ENCODE measurements at regions not wholly inside any gene's neighbourhood (a gene's known extent, or its start where the extent isn't known, plus 50 kb on each side); places are given as distances from the start of the nearest gene placed in this dataset.

DNA sequence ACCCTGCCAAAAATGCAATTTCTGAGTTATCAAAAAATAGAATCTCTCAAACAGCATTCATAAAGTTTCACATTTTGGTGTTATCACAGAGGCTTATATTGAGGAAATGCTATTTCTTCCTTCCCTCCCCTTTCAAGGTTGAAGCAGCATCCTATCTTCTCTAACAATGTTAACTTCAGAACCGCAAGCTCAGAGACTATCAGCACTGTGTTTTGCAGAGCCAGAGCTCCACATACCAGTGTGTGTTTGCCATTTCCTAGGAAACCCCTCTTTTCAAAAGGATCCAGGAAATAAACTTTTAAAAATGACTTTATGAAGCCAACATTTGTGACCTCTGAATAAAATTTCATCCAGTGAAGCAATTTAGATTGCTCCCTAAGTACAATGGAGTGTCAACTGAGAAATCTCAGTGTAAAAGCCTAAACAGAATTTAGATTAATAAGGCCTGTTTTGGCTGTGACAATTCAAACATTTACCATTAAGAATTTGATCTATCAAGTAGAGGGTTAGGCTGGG is 332.6 kb downstream of the NOVA1 start:
- no peak for ATAC-seq
- TF ChIP-seq TCF4 (CRISPR knock-in tag; IDR thresholded peaks at IDR 0.05; ENCODE audit: borderline replicate concordance) (no peak), ZFP30 (CRISPR knock-in tag; IDR thresholded peaks at IDR 0.05) (no peak), BACH2 (CRISPR knock-in tag; IDR thresholded peaks at IDR 0.05; ENCODE audit: borderline replicate concordance) (no peak), OSR1 (CRISPR knock-in tag; IDR thresholded peaks at IDR 0.05) (no peak), PATZ1 (CRISPR knock-in tag; IDR thresholded peaks at IDR 0.05; ENCODE audit: borderline replicate concordance) (no peak), CSDC2 (CRISPR knock-in tag; IDR thresholded peaks at IDR 0.05) (no peak), CSRNP3 (CRISPR knock-in tag; IDR thresholded peaks at IDR 0.05) (no peak), PPARA (CRISPR knock-in tag; IDR thresholded peaks at IDR 0.05; ENCODE audit: borderline replicate concordance) (no peak), ISL1 (CRISPR knock-in tag; IDR thresholded peaks at IDR 0.05) (no peak), CREB5 (CRISPR knock-in tag; IDR thresholded peaks at IDR 0.05; ENCODE audit: low read depth) (no peak), TSHZ2 (CRISPR knock-in tag; IDR thresholded peaks at IDR 0.05) (no peak), SNAI2 (CRISPR knock-in tag; IDR thresholded peaks at IDR 0.05) (no peak), GLIS3 (CRISPR knock-in tag; IDR thresholded peaks at IDR 0.05) (no peak), ARNTL (CRISPR knock-in tag; IDR thresholded peaks at IDR 0.05; ENCODE audit: borderline replicate concordance, low read depth) (no peak), ZNF565 (CRISPR knock-in tag; conservative IDR thresholded peaks at IDR 0.05; ENCODE audit: low read depth) (no peak)
- TF ChIP-seq, protein P1, sequence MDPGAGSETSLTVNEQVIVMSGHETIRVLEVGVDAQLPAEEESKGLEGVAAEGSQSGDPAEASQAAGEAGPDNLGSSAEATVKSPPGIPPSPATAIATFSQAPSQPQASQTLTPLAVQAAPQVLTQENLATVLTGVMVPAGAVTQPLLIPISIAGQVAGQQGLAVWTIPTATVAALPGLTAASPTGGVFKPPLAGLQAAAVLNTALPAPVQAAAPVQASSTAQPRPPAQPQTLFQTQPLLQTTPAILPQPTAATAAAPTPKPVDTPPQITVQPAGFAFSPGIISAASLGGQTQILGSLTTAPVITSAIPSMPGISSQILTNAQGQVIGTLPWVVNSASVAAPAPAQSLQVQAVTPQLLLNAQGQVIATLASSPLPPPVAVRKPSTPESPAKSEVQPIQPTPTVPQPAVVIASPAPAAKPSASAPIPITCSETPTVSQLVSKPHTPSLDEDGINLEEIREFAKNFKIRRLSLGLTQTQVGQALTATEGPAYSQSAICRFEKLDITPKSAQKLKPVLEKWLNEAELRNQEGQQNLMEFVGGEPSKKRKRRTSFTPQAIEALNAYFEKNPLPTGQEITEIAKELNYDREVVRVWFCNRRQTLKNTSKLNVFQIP (CRISPR knock-in tag; IDR thresholded peaks at IDR 0.05; ENCODE audit: borderline replicate concordance, low read depth): no peak

- no peak for ATAC-seq
- TF ChIP-seq CSDC2 (CRISPR knock-in tag; IDR thresholded peaks at IDR 0.05): no peak
Observed at GRCh38 chr14:26261368-26262122, 336.3 kb downstream of the NOVA1 start.

- no peak for TF ChIP-seq PATZ1 (CRISPR knock-in tag; IDR thresholded peaks at IDR 0.05; ENCODE audit: borderline replicate concordance)
- TF ChIP-seq ZNF565 (CRISPR knock-in tag; conservative IDR thresholded peaks at IDR 0.05; ENCODE audit: low read depth): no peak
- no peak for TF ChIP-seq BACH2 (CRISPR knock-in tag; IDR thresholded peaks at IDR 0.05; ENCODE audit: borderline replicate concordance)
- no peak for TF ChIP-seq ZNF8 (CRISPR knock-in tag; IDR thresholded peaks at IDR 0.05)
- no peak for TF ChIP-seq RARB (CRISPR knock-in tag; IDR thresholded peaks at IDR 0.05)
- TF ChIP-seq OSR1 (CRISPR knock-in tag; IDR thresholded peaks at IDR 0.05): no peak
- ATAC-seq: peak; percentile 36; the same call in 1 of the 3 replicates
Observed at GRCh38 chr14:26255213-26255612, 342.6 kb downstream of the NOVA1 start.
